Body of pancreas (tissue), 4 donors: ENCODE measurements at regions not wholly inside any gene's neighbourhood (a gene's known extent, or its start where the extent isn't known, plus 50 kb on each side); places are given as distances from the start of the nearest gene placed in this dataset.

Experiments used
- CTCF ChIP-seq, 7 experiments: fragments of 450-650 bp in 4 of 7; fragments of 200-600 bp in 3 of 7; sonication (generic) in 3 of 7; IDR thresholded peaks; one replicate each; pipeline ENCODE4 v1.5.1; 2016 to 2019; ENCODE audit warnings: antibody characterized with exemption in 7 of 7
- POLR2A ChIP-seq, 3 donors: fragments of 450-650 bp; IDR thresholded peaks; one replicate each; pipeline ENCODE4 v1.6.1; 2016; ENCODE audit warnings: antibody characterized with exemption in 3 of 3, mild to moderate bottlenecking in 2 of 3

- no peak for TF ChIP-seq CTCF (IDR thresholded peaks at IDR 0.05)
- no peak for TF ChIP-seq POLR2A (IDR thresholded peaks at IDR 0.05)
Measured at GRCh38 chr9:99582814-99583213, 238.9 kb upstream of the NR4A3 start.
